VCaP (cell line): ENCODE measurements at regions not wholly inside any gene's neighbourhood (a gene's known extent, or its start where the extent isn't known, plus 50 kb on each side); places are given as distances from the start of the nearest gene placed in this dataset.

ENCODE experiments used
- H3K27ac ChIP-seq: fragments of 450-650 bp; 2 replicates; pipeline ENCODE4 v1.5.1; 2017
- CTCF ChIP-seq: fragments of 450-650 bp; conservative IDR thresholded peaks from 2 replicates; pipeline ENCODE4 v1.5.1; 2017; ENCODE audit warnings: mild to moderate bottlenecking, moderate library complexity

DNA sequence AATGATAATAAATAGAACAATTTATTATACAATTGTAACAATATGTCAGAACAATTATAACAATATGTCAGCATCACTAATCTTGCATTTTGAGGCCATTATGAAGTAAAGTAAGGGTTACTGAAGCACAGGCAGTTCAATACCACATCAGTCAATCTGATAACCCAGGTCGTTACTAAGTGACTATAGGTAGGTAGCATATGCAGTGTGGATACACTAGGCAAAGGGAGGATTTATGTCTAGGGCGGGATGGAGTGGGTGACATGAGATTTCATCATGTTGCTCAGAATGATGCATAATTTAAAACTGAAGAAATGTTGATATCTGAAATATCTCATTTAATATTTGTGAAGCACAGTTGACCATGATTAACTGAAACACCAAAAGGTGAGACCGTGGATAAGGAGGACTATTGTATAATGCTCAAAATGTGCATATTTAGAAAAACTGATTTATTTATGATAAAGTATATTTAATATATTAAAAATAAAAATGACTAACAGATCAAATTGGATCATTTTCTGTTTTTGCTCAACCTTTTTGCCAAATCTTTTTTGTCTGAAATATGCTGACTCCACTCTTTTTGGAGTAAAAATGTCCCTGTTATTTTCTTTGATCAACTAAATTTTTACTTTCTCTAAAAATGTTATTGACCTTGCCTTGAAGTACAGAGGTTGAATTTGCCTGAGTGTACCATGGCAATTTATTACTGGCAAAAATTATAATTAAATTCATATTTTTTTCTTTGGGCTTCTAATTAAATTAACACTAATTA, 1189.4 kb upstream of the USP15 start:
- H3K27ac ChIP-seq = no peak overlapping the region
- no peak for TF ChIP-seq CTCF

- H3K27ac ChIP-seq = no peak overlapping the region
- TF ChIP-seq CTCF = no peak
These were observed 1187.5 kb upstream of the USP15 start for GRCh38 chr12:61072717-61073116.

DNA sequence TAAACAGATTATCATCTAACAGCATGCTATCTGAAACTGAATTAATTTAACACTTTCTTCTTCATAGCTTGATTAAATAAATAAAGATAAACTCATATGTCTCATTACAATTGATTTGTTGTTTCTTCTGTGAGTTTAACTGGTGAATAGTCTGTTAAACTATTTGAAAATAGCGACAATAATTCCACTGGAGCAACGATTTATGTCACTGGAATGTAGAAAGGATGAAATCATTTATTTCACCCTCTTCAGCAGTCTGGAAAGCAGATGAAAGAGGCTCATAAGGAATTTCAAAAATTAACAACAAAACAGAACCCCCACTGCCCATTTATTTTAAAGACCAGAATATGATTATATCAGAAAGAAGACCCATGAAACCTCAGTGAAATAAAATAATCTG, 1165.1 kb upstream of the USP15 start:
- H3K27ac ChIP-seq = no peak overlapping the region
- no peak for TF ChIP-seq CTCF

DNA sequence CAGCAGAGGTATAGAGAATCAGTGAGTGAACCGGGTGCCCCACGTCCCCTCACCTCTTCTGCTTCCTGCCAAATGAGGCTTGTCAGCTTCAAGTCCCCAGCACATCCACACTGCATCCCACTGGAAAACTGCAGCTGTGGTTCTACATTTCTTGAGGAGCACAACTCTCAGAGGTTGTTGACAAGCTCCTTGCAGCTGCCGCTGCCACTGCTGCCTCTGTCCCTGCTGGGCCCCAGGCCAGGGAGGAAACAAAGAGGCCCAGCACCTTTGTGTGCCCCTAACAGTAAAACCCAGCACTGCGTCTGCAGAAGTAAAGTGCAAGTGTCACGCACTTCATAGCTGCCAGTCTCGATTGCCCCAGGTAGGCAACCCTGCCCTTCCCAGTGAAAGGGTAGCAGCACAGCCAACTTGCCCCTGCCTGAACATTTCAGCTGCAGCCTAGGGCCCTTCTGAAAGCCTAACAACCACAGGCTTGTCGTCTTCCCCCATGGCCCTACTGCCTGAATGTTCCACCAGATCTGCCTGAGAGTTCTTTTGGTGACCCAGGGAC, 1162.1 kb upstream of the USP15 start:
- TF ChIP-seq CTCF = no peak
- no peak overlapping the region for H3K27ac ChIP-seq

DNA sequence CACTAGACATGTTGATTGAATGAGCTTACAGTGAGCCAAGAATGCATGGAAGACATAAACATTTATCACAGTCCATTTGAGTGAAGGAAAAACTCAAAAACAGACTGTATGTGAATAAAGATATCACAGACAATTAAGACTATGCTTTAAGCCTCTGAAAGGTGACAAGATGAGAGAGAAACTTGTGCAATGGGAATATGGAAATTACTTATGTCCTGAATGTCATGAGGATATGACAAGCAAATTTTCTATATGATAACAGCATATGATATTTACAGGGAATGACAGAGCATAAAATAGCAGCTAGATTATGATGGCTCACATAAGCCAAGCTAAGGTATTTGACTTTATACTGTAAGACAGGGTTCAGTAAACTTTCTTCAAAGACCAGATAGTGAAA, 1153.1 kb upstream of the USP15 start:
- no peak for TF ChIP-seq CTCF

DNA sequence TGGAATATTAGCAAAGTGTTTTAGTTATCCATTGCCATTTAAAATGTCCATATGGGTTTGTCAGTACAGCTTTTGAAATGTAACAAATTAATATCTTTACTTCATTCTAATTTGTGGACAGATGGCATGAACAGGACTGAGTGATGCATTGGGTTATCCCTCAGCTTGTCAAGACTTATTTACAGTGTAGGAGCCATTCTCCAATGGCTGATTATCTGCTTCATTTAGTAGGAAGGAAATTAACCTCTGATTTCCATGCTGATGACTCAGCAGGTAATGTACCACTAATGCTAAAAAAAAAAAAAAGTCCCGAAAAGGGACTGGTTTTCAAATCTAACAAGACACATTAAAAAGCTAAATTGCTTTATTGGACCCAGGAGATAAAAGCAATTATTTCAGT, 1149.0 kb upstream of the USP15 start:
- H3K27ac ChIP-seq = no peak overlapping the region

More for the DNA sequence above, 1153.1 kb upstream of the USP15 start:
- no peak overlapping the region for H3K27ac ChIP-seq

More for the DNA sequence above, 1149.0 kb upstream of the USP15 start:
- TF ChIP-seq CTCF = no peak
